Smooth muscle cell (in vitro differentiated cells): ENCODE measurements at regions not wholly inside any gene's neighbourhood (a gene's known extent, or its start where the extent isn't known, plus 50 kb on each side); places are given as distances from the start of the nearest gene placed in this dataset.

Experiments used
- DNase-seq: peaks from one replicate; lab custom pipeline; 2025; ENCODE audit not compliant: unreplicated experiment; lab: John Stamatoyannopoulos, UW
- H2AFZ ChIP-seq: fragments of 200-600 bp; sonication (generic); 2 replicates; pipeline ENCODE4 v1.6.0; 2016; ENCODE audit warnings: antibody characterized with exemption, low read depth, mild to moderate bottlenecking
- H3F3A ChIP-seq: fragments of 200-600 bp; sonication (generic); 2 replicates; pipeline ENCODE4 v1.6.0; 2017; ENCODE audit warnings: antibody characterized with exemption, low read depth
- H3K27ac ChIP-seq: fragments of 200-600 bp; sonication (generic); 2 replicates; pipeline ENCODE4 v1.5.1; 2016; ENCODE audit warnings: low read depth, mild to moderate bottlenecking
- H3K27me3 ChIP-seq: fragments of 200-600 bp; sonication (generic); 2 replicates; pipeline ENCODE4 v1.6.1; 2016; ENCODE audit warnings: low read depth, mild to moderate bottlenecking
- H3K36me3 ChIP-seq: fragments of 200-600 bp; sonication (generic); 2 replicates; pipeline ENCODE4 v1.5.1; 2016; ENCODE audit warnings: low read depth
- H3K4me1 ChIP-seq: fragments of 200-600 bp; sonication (generic); 2 replicates; pipeline ENCODE4 v1.5.1; 2016; ENCODE audit warnings: low read depth
- H3K4me2 ChIP-seq: fragments of 200-600 bp; sonication (generic); 2 replicates; pipeline ENCODE4 v1.6.0; 2016; ENCODE audit warnings: mild to moderate bottlenecking
- H3K4me3 ChIP-seq: fragments of 200-600 bp; sonication (generic); 2 replicates; pipeline ENCODE4 v1.5.1; 2016; ENCODE audit warnings: mild to moderate bottlenecking
- H3K79me2 ChIP-seq: fragments of 200-600 bp; sonication (generic); 2 replicates; pipeline ENCODE4 v1.6.0; 2016; ENCODE audit warnings: low read depth, mild to moderate bottlenecking
- H3K9ac ChIP-seq: fragments of 200-600 bp; sonication (generic); 2 replicates; pipeline ENCODE4 v1.6.0; 2016; ENCODE audit warnings: low read depth
- H3K9me3 ChIP-seq: fragments of 200-600 bp; sonication (generic); replicated peaks from 2 replicates; pipeline ENCODE4 v1.5.1; 2016; ENCODE audit warnings: low read depth
- H4K20me1 ChIP-seq: fragments of 200-600 bp; sonication (generic); 2 replicates; pipeline ENCODE4 v1.6.0; 2016; ENCODE audit warnings: low read depth
- CTCF ChIP-seq: fragments of 200-600 bp; sonication (generic); IDR thresholded peaks from 2 replicates; pipeline ENCODE4 v1.5.1; 2017; ENCODE audit warnings: borderline replicate concordance, mild to moderate bottlenecking, antibody characterized with exemption; ENCODE audit not compliant: insufficient read depth, poor library complexity, severe bottlenecking
- WGBS: methylation state at CpG from one replicate; pipeline ENCODE4 v1.1.7; 2016; ENCODE audit warnings: low lambda C conversion rate; 5-methylcytosine and 5-hydroxymethylcytosine counted together

DNA sequence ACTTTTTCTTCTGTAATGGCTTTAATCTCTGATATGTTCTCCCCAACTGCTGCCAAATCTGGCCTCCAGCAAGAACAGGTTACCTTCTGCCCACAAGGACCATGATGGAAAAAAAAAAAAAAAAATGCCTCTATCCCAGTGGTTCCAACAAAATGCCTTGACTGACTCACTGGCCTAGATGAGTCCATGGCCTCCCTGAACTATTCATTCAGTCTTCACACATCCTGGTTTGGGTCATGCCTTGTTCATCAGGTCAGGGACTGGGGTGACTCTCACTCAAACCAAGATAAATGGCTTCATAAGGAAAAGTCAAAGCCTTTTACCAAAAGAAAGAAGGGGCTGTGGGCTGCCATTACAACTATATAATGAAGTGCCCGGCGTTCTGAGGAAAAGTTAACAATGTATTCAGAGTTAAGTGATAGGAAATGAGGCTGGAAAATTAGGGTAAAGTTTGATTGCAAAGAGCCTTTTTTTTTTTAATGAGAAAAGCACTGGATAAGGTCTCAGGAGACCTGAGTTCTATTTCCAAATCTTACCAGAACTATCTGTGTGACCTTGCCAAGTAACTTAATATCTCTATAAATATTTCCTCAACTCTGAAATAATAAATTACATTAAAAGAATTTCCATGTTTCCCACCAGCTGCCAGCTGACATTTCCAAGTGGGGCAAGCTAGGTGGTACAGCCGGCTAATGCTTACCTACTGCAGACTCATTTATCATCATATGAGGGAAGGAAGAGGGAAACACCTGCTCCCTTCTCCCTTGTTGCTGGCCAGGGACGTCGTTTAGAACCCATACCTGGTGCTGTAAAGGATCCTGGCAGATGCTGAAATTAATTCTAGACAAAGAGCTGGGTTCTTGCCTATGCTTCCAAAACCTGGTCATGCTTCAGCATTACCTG lies 380.0 kb upstream of the MARCKS start:
- no peak for DNase-seq
- 93% methylated on average over 5 of the region's 5 CpGs for whole genome bisulfite sequencing
- Histone ChIP-seq H3K4me1 (no peaks in the 10 kb centered on the region), H3K27me3 (no peaks in the 10 kb centered on the region), H3K79me2 (no peaks in the 10 kb centered on the region), H4K20me1 (no peaks in the 10 kb centered on the region), H3K36me3 (no peaks in the 10 kb centered on the region), H2AFZ (no peak overlapping the region), H3K4me3 (no peak overlapping the region), H3K9me3 (no peaks in the 10 kb centered on the region), H3K27ac (no peak overlapping the region), H3K9ac (no peak overlapping the region), H3K4me2 (no peak overlapping the region), H3F3A (no peaks in the 10 kb centered on the region)
- no peak for TF ChIP-seq CTCF

- Histone ChIP-seq H2AFZ (no peak overlapping the region), H3K4me1 (no peaks in the 10 kb centered on the region), H3K79me2 (no peaks in the 10 kb centered on the region), H3K36me3 (no peaks in the 10 kb centered on the region), H3K27ac (no peak overlapping the region), H3K9me3 (no peaks in the 10 kb centered on the region), H3K27me3 (no peaks in the 10 kb centered on the region), H3K4me2 (no peak overlapping the region), H3K9ac (no peak overlapping the region), H4K20me1 (no peaks in the 10 kb centered on the region), H3F3A (no peaks in the 10 kb centered on the region), H3K4me3 (no peak overlapping the region)
- TF ChIP-seq CTCF = no peak
- 81% methylated on average over 3 of the region's 3 CpGs for WGBS
- DNase-seq = no peak
Observed at GRCh38 chr6:113480616-113481015, 376.5 kb upstream of the MARCKS start.

- no peaks in the 10 kb centered on the region for H4K20me1 ChIP-seq
- H3K9me3 ChIP-seq = no peaks in the 10 kb centered on the region
- H3F3A ChIP-seq = no peaks in the 10 kb centered on the region
- H3K36me3 ChIP-seq = no peaks in the 10 kb centered on the region
- H3K4me3 ChIP-seq = no peak overlapping the region
- no peaks in the 10 kb centered on the region for H3K79me2 ChIP-seq
- H3K4me1 ChIP-seq = no peaks in the 10 kb centered on the region
- no peak overlapping the region for H2AFZ ChIP-seq
- no peak overlapping the region for H3K4me2 ChIP-seq
- H3K27ac ChIP-seq = no peak overlapping the region
- no peak for DNase-seq
- WGBS = 88% methylated on average over 4 of the region's 4 CpGs
- no peaks in the 10 kb centered on the region for H3K27me3 ChIP-seq
- TF ChIP-seq CTCF = no peak
- no peak overlapping the region for H3K9ac ChIP-seq
Observed at GRCh38 chr6:113481458-113481857, 375.7 kb upstream of the MARCKS start.

- no peak for TF ChIP-seq CTCF
- no peaks in the 10 kb centered on the region for H3K79me2 ChIP-seq
- H4K20me1 ChIP-seq = no peaks in the 10 kb centered on the region
- no peak for DNase-seq
- H3K36me3 ChIP-seq = no peaks in the 10 kb centered on the region
- H3K9ac ChIP-seq = no peak overlapping the region
- no peaks in the 10 kb centered on the region for H3K9me3 ChIP-seq
- no peaks in the 10 kb centered on the region for H3K4me1 ChIP-seq
- no peak overlapping the region for H3K4me3 ChIP-seq
- no peak overlapping the region for H2AFZ ChIP-seq
- H3K4me2 ChIP-seq = no peak overlapping the region
- no peaks in the 10 kb centered on the region for H3F3A ChIP-seq
- H3K27me3 ChIP-seq = no peaks in the 10 kb centered on the region
- no peak overlapping the region for H3K27ac ChIP-seq
Observed at GRCh38 chr6:113481910-113482309, 375.2 kb upstream of the MARCKS start.
